Heart left ventricle (tissue), 16 donors: ENCODE measurements at regions not wholly inside any gene's neighbourhood (a gene's known extent, or its start where the extent isn't known, plus 50 kb on each side); places are given as distances from the start of the nearest gene placed in this dataset.
A peak's percentile ranks its signal among the peaks of the same experiment; 100 is the strongest.

Source experiments
- ATAC-seq, 4 donors: fragments of 200-7000 bp; cut with Tn5 transposase; one replicate each; pipeline ENCODE4 v1.9.1; 2020 to 2022; ENCODE audit warnings: moderate library complexity in 4 of 4, mild to moderate bottlenecking in 3 of 4, moderate number of reproducible peaks in 1 of 4
- DNase-seq, 5 donors: peaks; one replicate each; pipeline ENCODE4 v3.0.0-alpha.2; 2020
- H3K27ac ChIP-seq, 12 donors: fragments of 200-600 bp; sonication (generic) in 4 of 12; one replicate each; pipeline versions ENCODE4 v1.5.0 to v1.8.0; 2016 to 2022; ENCODE audit warnings: mild to moderate bottlenecking in 2 of 12
- H3K27me3 ChIP-seq, 9 donors: fragments of 200-600 bp; sonication (generic) in 2 of 9; one replicate each; pipeline versions ENCODE4 v1.5.1 to v1.8.0; 2016 to 2022; ENCODE audit warnings: mild to moderate bottlenecking in 3 of 9
- H3K36me3 ChIP-seq, 9 donors: fragments of 200-600 bp; sonication (generic) in 2 of 9; one replicate each; pipeline versions ENCODE4 v1.5.0 to v1.8.0; 2018 to 2022; ENCODE audit warnings: mild to moderate bottlenecking in 2 of 9
- H3K4me1 ChIP-seq, 12 donors: fragments of 200-600 bp; sonication (generic) in 4 of 12; one replicate each; pipeline versions ENCODE4 v1.5.0 to v1.8.0; 2016 to 2022; ENCODE audit warnings: mild to moderate bottlenecking in 3 of 12
- H3K4me3 ChIP-seq, 12 donors: fragments of 200-600 bp; sonication (generic) in 4 of 12; one replicate each; pipeline versions ENCODE4 v1.5.0 to v1.8.0; 2017 to 2022; ENCODE audit warnings: mild to moderate bottlenecking in 9 of 12, moderate library complexity in 4 of 12
- H3K9me3 ChIP-seq, 12 donors: fragments of 200-600 bp; sonication (generic) in 4 of 12; one replicate each; pipeline versions ENCODE4 v1.5.0 to v1.8.0; 2016 to 2022; ENCODE audit warnings: mild to moderate bottlenecking in 1 of 12
- CTCF ChIP-seq, 12 donors: fragments of 200-600 bp; sonication (generic) in 4 of 12; IDR thresholded peaks; one replicate each; pipeline versions ENCODE4 v1.5.0 to v1.8.0; 2018 to 2022; ENCODE audit warnings: antibody characterized with exemption in 12 of 12, mild to moderate bottlenecking in 5 of 12
- POLR2A ChIP-seq, 2 donors: fragments of 450-650 bp; IDR thresholded peaks; one replicate each; pipeline ENCODE4 v1.6.1; 2017; ENCODE audit warnings: antibody characterized with exemption in 2 of 2, mild to moderate bottlenecking in 2 of 2, moderate library complexity in 2 of 2
- WGBS, 4 donors: extraction: QIAGEN DNeasy Blood & Tissue Kit in 2 of 4; methylation state at CpG; one replicate each; pipeline versions ENCODE4 v1.1.5 to v1.1.7; 2013 to 2018; 5-methylcytosine and 5-hydroxymethylcytosine counted together
- intact Hi-C, 10 donors: fragments of 100-400 bp; cut with DNase I; formaldehyde crosslinking; loops; one replicate each; pipeline versions ENCODE4 v1.11.1 to v1.14.2; 2022
- donor health status: ischemic (EF 13 %, LVEDD 7.1; RV severe dilation, severe dysfunction).
- donor health status: healthy with polysubstance abuse.
- donor health status: DM: no; HTN: yes; CAD: no.
- donor health status: DM: no; HTN: no; CAD: no.
- donor health status: ischemic (EF 25% LVEDD 6.9; RV normal size, moderate dysfunction).
- donor health status: ischemic (EF 25% LVEDD 5.7; RV mildly dilated, moderate dysfunction).
- donor health status: healthy.
- donor health status: DM: yes; HTN: yes; CAD: no.
- donor health status: ischemic (EF 35%, LVEDD 5.7; RV mildly dilated, moderate dysfunction).
- donor health status: nonischemic (EF 11% LVEDD 7.7; RV severe dilation, severe dysfunction).
- donor health status: DM: yes; HTN: yes; CAD: no.
- donor health status: PGD.
- donor health status: ischemic (EF 29% LVEDD 5.4; RV normal size, mild dysfunction).
- donor health status: nonischemic (EF 23%, LVEDD 6.1; RV moderate dilation, normal function).

- no peak overlapping the region for H3K27ac ChIP-seq
- H3K4me1 ChIP-seq = no peaks in the 10 kb centered on the region
- no peak for TF ChIP-seq POLR2A (IDR thresholded peaks at IDR 0.05)
- no peak for TF ChIP-seq CTCF (IDR thresholded peaks at IDR 0.05)
- peak overlapping the region in 3 of 12 donors; percentile 5 to 40 (median 33) for H3K4me3 ChIP-seq
- no peaks in the 10 kb centered on the region for H3K27me3 ChIP-seq
- peak in 2 of 4 donors; percentile 26 to 69 for ATAC-seq
- DNase-seq = peak in 2 of 5 donors; percentile 34 to 38
- WGBS, 4 donors = 76 to 87% (median 80%) methylated on average over 10 of the region's 10 CpGs
- H3K9me3 ChIP-seq = peaks cover 0 to 7% (median 0%) of the 10 kb centered on the region in 12 donors
- intact Hi-C loops = no loop called here
- no peaks in the 10 kb centered on the region for H3K36me3 ChIP-seq
Observed at GRCh38 chr6:164216839-164217238, 802.3 kb downstream of the QKI start.

- no peaks in the 10 kb centered on the region for H3K27me3 ChIP-seq
- TF ChIP-seq CTCF (IDR thresholded peaks at IDR 0.05) (peak in 1 of 12 donors; percentile 13), POLR2A (IDR thresholded peaks at IDR 0.05) (no peak)
- intact Hi-C loops = no loop called here
- peak overlapping the region in 3 of 12 donors; percentile 5 to 40 (median 33) for H3K4me3 ChIP-seq
- no peaks in the 10 kb centered on the region for H3K4me1 ChIP-seq
- 61 to 77% (median 72%) methylated on average over 4 of the region's 4 CpGs for WGBS, 4 donors
- ATAC-seq = no peak
- H3K27ac ChIP-seq = no peak overlapping the region
- DNase-seq = no peak
- no peaks in the 10 kb centered on the region for H3K36me3 ChIP-seq
- peaks cover 0 to 7% (median 0%) of the 10 kb centered on the region in 12 donors for H3K9me3 ChIP-seq
Observed at GRCh38 chr6:164216368-164216767, 801.9 kb downstream of the QKI start.

- WGBS, 4 donors = 83 to 87% (median 85%) methylated on average over 8 of the region's 8 CpGs
- H3K9me3 ChIP-seq = peaks cover 0 to 7% (median 0%) of the 10 kb centered on the region in 12 donors
- intact Hi-C loops = no loop called here
- peaks cover 0 to 6% (median 0%) of the 10 kb centered on the region in 12 donors for H3K4me1 ChIP-seq
- no peak overlapping the region for H3K27ac ChIP-seq
- H3K27me3 ChIP-seq = no peaks in the 10 kb centered on the region
- no peak for DNase-seq
- ATAC-seq = no peak
- H3K4me3 ChIP-seq = no peak overlapping the region
- TF ChIP-seq POLR2A (IDR thresholded peaks at IDR 0.05) (no peak), CTCF (IDR thresholded peaks at IDR 0.05) (no peak)
- H3K36me3 ChIP-seq = no peaks in the 10 kb centered on the region
Observed at GRCh38 chr6:164214066-164214465, 799.5 kb downstream of the QKI start.

GRCh38 chr6:164211254-164211653 lies 796.7 kb downstream of the QKI start:
- no peak for DNase-seq
- TF ChIP-seq POLR2A (IDR thresholded peaks at IDR 0.05) (no peak), CTCF (IDR thresholded peaks at IDR 0.05) (no peak)
- Histone ChIP-seq H3K27me3 (no peaks in the 10 kb centered on the region), H3K4me3 (no peak overlapping the region), H3K36me3 (no peaks in the 10 kb centered on the region), H3K27ac (no peak overlapping the region), H3K4me1 (peaks cover 0 to 6% (median 0%) of the 10 kb centered on the region in 12 donors), H3K9me3 (peaks cover 0 to 7% (median 0%) of the 10 kb centered on the region in 12 donors)
- intact Hi-C loops = no loop called here
- WGBS, 4 donors = 93 to 98% (median 97%) methylated on average over 3 of the region's 3 CpGs
- ATAC-seq = no peak
